ENCODE measurements at regions not wholly inside any gene's neighbourhood (a gene's known extent, or its start where the extent isn't known, plus 50 kb on each side); places are given as distances from the start of the nearest gene placed in this dataset.
A peak's percentile ranks its signal among the peaks of the same experiment; 100 is the strongest.
"Not testable (repeated sequence)": the region's sequence is repeated elsewhere in the genome, so short reads cannot be mapped to it uniquely, and the experiment has no call there.

GRCh38 chr10:22823109-22823508 lies 104.7 kb upstream of the ARMC3 start:
- Histone ChIP-seq H3K9ac (ENCODE audit: low read depth in 1 of 2, low read length in 2 of 2) (no peak overlapping the region), H3K9me3 (ENCODE audit: control insufficient read depth in 4 of 4, low read length in 3 of 4) (no peaks in the 10 kb centered on the region), H3K27ac (ENCODE audit: low read depth in 1 of 2, low read length in 2 of 2) (no peak overlapping the region), H3K4me3 (ENCODE audit: low read depth in 1 of 3, low read length in 3 of 3) (no peak overlapping the region), H3K4me1 (ENCODE audit: control insufficient read depth in 4 of 4, insufficient read depth in 4 of 4, low read length in 3 of 4) (no peaks in the 10 kb centered on the region), H3K36me3 (ENCODE audit: control insufficient read depth in 4 of 4, insufficient read depth in 3 of 4, low read depth in 1 of 4, low read length in 3 of 4) (no peaks in the 10 kb centered on the region), H3K27me3 (ENCODE audit: control insufficient read depth in 4 of 4, insufficient read depth in 4 of 4, low read length in 3 of 4) (no peaks in the 10 kb centered on the region)
- TF ChIP-seq TAF1 (conservative IDR thresholded peaks at IDR 0.05) (no peak), EGR1 (IDR thresholded peaks at IDR 0.05; ENCODE audit: low read depth in 2 of 2) (no peak), RXRA (IDR thresholded peaks at IDR 0.05) (no peak), HNF4A (conservative IDR thresholded peaks at IDR 0.05) (peak in 1 of 2 donors; percentile 24)
- DNase-seq (ENCODE audit: low spot score): no peak

- not testable (repeated sequence) for H3K4me3 ChIP-seq (ENCODE audit: low read depth in 1 of 3, low read length in 3 of 3); H3K9me3 ChIP-seq (ENCODE audit: control insufficient read depth in 4 of 4, low read length in 3 of 4); H3K36me3 ChIP-seq (ENCODE audit: control insufficient read depth in 4 of 4, insufficient read depth in 3 of 4, low read depth in 1 of 4, low read length in 3 of 4); H3K9ac ChIP-seq (ENCODE audit: low read depth in 1 of 2, low read length in 2 of 2); DNase-seq (ENCODE audit: low spot score); H3K4me1 ChIP-seq (ENCODE audit: control insufficient read depth in 4 of 4, insufficient read depth in 4 of 4, low read length in 3 of 4); H3K27me3 ChIP-seq (ENCODE audit: control insufficient read depth in 4 of 4, insufficient read depth in 4 of 4, low read length in 3 of 4); H3K27ac ChIP-seq (ENCODE audit: low read depth in 1 of 2, low read length in 2 of 2)
- 94% methylated on average over 5 of the region's 5 CpGs for WGBS
These were observed 105.9 kb upstream of the ARMC3 start for GRCh38 chr10:22821921-22822320.

- Histone ChIP-seq H3K4me3 (ENCODE audit: low read depth in 1 of 3, low read length in 3 of 3) (no peak overlapping the region), H3K27ac (ENCODE audit: low read depth in 1 of 2, low read length in 2 of 2) (no peak overlapping the region), H3K4me1 (ENCODE audit: control insufficient read depth in 4 of 4, insufficient read depth in 4 of 4, low read length in 3 of 4) (no peaks in the 10 kb centered on the region), H3K36me3 (ENCODE audit: control insufficient read depth in 4 of 4, insufficient read depth in 3 of 4, low read depth in 1 of 4, low read length in 3 of 4) (no peaks in the 10 kb centered on the region), H3K9ac (ENCODE audit: low read depth in 1 of 2, low read length in 2 of 2) (no peak overlapping the region), H3K27me3 (ENCODE audit: control insufficient read depth in 4 of 4, insufficient read depth in 4 of 4, low read length in 3 of 4) (no peaks in the 10 kb centered on the region), H3K9me3 (ENCODE audit: control insufficient read depth in 4 of 4, low read length in 3 of 4) (no peaks in the 10 kb centered on the region)
- TF ChIP-seq MAX (IDR thresholded peaks at IDR 0.05) (no peak), RXRA (IDR thresholded peaks at IDR 0.05) (no peak), JUND (IDR thresholded peaks at IDR 0.05) (no peak), GABPA (IDR thresholded peaks at IDR 0.05 in 1 of 2, conservative IDR thresholded peaks at IDR 0.05 in 1 of 2) (no peak), EGR1 (IDR thresholded peaks at IDR 0.05; ENCODE audit: low read depth in 2 of 2) (no peak), REST (IDR thresholded peaks at IDR 0.05) (no peak), TAF1 (conservative IDR thresholded peaks at IDR 0.05) (no peak), CTCF (IDR thresholded peaks at IDR 0.05; ENCODE audit: low read depth, low read length, missing input control) (no peak), RAD21 (IDR thresholded peaks at IDR 0.05) (no peak), FOXA1 (IDR thresholded peaks at IDR 0.05) (no peak), HNF4G (IDR thresholded peaks at IDR 0.05) (no peak)
- WGBS: 86% methylated on average over 1 of the region's 1 CpG
- no peak for DNase-seq (ENCODE audit: low spot score)
These were observed 106.4 kb upstream of the ARMC3 start for GRCh38 chr10:22821501-22821900.
